HG03521 (cell line): ENCODE measurements at regions not wholly inside any gene's neighbourhood (a gene's known extent, or its start where the extent isn't known, plus 50 kb on each side); places are given as distances from the start of the nearest gene placed in this dataset.

Source experiments
- ATAC-seq: cut with Tn5 transposase; IDR thresholded peaks from one replicate; pipeline ENCODE4 v1.9.1; 2021; ENCODE audit warnings: mild to moderate bottlenecking, moderate library complexity; ENCODE audit not compliant: unreplicated experiment

DNA sequence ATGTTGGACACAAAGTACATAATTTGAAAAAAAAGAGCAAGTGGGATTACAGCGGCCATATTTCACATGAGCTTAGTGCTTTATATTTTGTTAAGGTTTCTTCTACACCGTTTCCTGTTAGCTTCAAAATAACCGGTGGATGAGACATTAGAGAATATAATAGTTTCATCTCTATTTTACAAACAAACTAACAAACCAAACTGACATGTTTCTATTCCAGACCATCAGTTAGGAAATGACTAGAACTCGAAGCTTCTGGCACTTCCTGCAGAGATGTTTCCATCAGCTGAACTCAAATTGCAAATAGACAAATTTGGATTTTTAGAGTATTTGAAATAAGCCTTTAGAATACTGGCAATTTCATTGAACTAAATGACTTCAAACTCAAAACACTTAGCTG is 86.5 kb downstream of the MTRR start:
- ATAC-seq, result no peak

DNA sequence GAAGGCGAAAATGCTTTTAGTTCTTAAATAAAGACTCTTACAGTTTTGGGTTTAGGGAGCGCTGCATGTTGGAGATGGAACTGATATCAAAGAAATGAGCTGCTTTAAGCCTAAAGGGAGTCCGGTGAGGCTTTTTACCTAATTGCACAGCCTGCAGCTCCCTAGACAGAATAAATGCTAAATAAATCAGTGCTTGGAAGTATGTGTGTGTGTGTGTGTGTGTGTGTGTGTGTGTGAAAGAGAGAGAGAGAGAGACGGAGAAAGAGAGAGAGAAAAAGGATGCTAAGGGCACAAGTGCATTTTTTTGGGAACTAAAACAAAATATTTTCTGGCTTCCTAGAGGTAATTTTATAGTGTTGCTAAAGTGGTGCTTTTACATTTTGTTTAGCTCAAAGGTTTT is 88.4 kb downstream of the MTRR start:
- no peak for ATAC-seq

DNA sequence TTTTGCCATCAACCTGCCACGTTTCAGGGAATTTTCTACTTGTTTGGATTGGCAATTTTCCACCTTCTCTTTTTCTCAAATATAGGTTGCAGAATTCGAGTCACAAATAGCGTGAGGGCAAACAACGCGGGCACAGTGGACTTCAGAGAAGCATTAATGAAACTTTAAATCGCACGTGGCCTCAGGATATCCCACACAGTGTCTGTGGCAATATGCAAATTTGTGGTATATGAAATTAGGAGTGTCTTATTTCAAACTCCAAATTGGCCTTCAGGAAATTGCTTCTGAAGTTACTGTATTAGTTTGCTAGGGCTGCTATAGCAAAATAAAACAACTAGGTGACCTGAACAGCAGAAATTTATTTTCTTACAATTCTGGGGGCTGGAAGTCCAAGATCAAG is 91.2 kb downstream of the MTRR start:
- ATAC-seq, result no peak

DNA sequence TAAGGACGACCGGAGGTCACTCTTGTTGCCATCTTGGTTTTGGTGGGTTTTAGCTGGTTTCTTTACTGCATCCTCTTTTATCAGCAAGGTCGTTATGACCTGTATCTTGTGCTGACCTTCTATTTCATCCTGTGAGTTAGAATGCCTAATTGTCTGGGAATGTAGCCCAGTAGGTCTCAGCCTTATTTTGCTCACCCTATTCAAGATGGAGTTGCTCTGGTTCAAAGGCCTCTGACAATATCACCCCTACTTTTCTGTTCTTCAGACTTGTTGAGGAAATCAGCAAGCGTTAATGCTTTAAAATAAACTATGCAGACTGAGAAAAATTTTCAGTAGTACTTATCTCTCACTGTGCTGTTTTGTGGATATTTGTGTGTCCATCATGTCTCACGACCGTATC is 92.6 kb downstream of the MTRR start:
- ATAC-seq, result no peak

DNA sequence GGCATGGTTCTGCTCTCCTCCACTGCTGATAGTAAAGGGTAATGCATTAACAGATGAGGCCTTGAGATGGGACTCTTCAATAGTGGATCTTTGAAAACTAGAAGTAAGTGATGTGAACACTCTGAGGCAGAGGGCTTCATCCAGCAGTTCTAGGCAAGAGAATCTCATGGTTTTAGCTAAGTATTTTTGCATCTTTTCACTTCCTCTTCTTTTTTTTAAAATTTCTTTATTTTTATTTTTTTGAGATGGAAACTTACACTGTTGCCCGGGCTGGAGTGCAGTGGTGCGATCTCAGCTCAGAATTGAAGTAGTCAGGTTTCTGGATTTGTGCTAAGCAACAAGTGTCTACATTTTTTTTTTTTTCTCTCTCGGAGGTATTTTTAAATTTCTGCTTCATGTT is 101.9 kb downstream of the MTRR start:
- ATAC-seq, result peak; percentile 40

DNA sequence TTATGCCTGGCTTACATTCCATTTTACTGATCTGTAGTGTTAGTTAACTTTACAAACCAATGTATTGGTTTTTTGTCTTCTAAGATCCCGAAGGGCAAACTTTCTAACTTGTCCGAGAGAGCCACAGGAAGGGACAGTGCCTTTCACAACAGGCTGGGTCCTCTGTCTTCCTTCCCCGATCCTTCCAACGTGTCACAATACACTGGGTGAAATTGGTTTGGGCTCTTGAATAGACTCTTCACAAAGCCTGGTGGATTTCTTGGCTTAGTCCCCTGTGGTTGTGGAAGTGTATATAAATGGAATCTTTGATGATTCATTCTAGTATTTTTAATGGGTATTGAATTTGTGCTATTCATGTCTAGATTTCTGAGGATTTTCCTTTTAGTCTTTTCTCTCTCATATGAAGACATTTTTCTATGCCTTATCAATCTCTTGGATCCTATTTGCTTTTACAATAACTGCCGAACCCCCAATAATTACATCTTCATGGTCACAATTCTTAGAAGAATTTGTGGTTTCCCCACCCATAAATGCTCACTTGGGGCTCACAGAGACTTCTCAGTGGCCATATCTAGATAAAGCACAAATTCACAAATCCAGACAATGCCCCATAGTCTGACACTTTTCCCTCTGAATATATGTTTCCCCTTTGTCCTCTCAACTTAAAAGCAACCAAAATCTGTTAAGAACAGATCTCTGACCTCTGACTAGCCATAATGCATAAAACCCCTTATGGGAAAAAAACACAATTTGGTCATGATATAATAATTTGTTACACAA is 107.7 kb downstream of the MTRR start:
- ATAC-seq, result no peak

DNA sequence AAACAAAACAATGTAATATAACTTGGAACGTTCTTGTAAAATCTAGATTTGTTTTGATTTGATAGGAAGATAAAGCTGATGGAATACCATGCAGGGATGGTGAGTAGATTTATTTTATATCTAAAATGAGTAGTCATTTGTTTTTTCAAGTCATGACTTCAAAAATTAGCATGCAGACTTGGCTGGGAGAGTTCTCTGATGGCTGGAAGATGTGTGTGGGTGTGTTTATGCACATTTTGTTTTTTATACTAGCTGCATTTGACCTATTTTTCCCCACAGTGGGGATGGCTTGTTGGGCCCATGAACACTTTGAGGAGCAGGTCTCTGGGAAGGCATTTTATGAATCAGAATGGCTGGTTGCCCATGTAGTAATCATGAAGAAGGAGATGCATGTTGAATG is 109.2 kb downstream of the MTRR start:
- no peak for ATAC-seq

DNA sequence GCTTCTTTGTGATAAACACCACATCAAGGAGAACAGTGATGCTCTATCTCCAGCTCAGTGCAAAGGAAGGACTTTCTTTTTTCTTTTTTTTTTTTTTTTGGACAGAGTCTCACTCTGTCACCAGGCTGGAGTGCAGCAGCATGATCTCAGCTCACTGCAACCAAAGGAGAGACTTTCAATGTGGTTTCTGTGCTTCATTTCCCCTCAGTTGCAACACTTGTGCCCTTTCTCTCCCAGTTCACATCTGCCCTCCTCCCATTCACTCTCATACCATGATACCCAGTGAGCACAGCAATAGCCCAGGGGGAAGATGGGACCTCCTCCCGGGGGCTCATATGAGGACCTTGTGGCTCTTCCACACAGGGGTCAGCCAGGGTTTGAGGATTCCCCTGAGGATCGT is 110.0 kb downstream of the MTRR start:
- no peak for ATAC-seq

DNA sequence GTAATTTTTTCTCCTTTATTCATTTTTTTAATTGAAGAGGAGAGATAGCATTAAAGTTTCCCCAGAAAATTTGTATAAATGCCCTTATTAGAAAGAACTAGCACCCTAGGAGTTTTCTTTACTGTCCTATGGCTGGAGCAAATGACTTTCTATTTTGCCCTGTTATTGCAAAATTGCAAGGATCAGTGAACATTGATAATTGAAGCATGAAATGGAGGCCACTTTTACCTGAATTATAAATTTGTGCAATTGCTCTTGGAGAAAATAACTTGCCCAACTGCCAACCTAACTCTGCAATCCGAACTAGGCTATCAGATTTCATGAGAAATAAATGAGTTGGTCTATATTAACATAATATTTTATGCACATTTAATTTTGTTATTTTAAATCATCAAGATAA is 111.9 kb downstream of the MTRR start:
- ATAC-seq, result no peak

DNA sequence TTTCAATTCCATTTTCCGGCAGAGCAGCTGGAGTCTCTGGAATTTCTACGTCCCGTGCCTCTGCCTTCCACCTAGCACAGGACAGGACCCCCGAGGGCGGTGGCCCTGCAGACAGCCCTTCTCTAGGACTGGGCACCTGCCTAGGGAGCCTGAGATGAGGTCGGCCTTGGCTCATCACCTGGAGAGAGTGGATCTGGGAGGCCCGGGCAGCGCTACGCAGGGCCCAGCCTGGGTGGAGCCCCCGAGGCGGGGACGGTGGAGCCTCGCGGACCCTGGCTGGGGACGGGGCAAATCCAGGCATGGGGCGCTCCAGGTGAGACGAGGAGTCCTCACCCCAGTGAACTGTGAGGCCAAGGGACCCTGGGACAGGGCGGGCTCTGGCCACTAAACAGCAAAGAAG is 114.5 kb downstream of the MTRR start:
- no peak for ATAC-seq

DNA sequence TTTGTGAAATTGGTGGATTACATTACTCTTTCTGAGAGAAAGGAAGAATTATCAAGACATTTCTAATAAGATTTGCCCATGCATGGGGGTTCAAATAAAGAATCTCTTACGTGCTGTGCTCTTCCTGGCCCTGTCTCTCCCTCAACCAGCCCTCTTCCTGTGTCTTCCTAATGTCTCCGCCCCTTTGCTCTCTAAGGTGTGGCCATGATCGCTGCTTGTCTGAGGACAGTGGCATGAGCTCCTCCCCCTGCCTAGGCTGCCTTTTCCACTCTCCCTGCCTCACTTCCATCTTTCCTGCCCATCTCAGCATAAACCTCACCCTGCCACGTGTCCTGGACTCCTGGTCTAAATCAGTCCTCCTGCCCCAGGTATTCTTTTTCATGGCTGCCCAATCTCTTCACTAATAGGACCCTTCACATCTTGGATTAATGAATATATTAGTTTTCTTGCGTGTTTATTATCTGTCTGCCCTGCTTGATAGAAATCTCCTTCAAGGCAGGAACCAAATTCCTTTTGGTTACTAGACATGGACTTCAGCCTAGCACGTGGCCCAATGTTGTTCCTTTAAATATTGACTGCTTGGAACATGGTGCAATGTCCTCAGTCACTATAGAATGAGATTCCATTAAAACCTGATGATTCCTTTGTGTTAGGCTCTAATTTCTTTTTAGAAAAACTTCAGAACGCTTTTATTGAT is 122.3 kb downstream of the MTRR start:
- ATAC-seq, result no peak

DNA sequence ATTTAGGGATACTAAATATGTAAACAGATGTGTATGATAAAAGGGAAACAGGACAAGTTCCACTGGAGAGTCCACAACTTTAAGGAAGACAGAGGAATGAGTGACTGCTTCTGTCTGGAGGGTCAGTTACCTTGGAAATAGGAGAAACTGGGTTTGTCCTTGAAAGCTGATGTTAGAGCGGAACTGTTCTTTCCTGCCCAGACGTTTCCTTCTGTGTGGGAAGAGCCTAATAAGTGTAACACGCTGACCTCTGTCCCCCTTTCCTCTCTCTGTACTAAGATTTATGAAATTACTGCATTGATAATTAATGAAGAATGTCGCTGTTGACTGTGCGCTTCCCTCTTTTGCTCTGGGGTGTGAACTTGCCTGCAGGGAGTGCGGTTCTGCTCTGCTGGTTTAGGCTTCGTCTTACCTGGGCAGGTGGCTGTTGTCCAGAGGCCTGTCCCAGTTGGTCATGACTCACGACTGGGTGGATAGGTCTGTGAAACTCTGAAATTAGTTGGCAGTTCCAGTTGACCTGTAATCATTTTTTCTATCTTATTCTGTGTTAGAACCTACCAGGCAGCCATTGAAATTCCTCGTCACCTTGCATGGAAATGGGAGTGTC is 126.8 kb downstream of the MTRR start:
- no peak for ATAC-seq

DNA sequence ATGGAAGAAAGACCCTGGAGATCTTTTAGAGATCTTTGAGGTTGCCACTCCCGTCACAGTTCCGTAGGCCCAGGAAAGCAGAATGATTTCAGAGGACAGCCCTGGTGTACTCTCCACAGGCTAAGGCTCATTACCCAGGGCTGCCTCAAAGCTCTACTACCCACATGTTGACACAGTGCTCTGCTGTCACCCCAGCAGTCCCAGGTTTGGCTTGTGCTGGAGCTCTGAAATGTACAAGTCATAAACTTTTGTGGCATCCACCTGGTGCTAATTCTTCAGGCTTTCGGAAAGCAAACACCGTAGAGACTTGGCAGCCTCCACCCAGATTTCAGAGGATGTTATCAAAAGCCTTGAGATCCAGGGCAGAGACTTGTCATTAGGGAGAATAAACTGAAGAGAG is 136.5 kb downstream of the MTRR start:
- ATAC-seq, result no peak

DNA sequence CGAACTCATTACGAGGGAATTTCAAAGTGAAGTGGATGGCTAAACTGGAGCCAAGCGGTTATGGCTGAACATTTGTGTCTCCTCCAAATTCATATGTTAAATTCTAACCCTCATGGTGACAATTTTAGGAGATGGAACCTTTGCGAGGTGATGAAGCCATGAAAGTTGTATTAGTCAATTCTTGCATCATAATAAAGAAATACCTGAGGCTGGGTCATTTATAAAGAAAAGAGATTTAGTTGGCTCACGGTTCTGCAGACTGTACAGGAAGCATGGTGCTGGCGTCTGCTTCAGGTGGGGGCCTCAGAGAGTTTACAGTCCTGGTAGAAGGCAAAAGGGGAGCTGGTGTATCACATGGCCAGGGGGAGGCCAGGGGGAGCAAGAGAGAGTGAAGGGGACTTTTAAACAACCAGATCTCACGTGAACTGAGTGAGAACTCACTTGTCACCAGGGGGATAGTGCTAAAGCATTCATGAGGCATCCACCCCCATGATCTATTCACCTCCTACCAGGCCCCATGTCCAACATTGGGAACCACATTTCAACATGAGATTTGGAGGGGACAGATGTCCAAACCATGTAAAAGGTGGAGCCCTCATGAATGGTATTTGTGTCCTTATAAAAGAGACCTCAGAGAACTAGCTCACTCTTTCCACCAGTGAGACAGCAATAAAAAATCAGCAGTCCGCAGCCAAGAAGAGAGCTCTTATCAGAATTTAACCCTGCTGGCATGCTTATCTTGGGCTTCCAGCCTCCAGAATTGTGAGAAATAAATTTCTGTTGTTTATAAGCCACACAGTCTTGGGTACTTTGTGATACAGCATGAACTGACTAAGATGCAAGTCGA is 143.4 kb downstream of the MTRR start:
- no peak for ATAC-seq

DNA sequence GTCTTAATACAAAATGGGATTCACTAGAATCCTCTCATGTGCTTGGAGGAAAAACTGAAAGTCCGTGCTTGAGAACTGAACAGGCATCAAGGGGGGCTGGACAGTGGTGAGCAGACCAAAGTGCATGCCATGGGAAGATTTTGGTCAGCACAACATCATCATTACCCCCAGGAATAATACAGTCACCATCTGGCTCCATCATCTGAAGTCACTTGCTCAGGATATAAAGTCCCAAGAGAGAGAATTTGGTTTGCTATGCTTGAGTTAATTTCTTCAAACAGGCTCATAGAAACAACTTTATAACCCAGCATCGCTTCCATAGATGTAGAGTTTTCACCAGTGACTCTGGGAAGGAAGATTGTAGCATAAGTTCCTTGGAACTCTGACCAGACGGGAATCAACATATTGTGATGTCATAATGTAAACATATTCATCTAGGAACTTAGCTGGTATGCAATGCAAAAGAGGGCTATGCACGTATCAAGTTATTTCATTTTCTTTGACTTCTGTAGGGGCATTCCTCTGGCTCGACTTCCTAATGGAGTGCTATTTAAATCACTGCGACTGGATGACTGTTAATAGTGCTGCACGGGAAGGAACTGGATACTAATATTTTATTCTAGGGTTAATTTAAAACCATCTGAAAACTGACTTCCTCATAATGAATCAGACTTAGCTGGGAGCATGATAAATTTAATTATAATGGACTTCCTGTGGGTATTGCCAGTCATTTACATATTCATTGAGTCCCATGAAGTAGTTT is 145.2 kb downstream of the MTRR start:
- no peak for ATAC-seq

DNA sequence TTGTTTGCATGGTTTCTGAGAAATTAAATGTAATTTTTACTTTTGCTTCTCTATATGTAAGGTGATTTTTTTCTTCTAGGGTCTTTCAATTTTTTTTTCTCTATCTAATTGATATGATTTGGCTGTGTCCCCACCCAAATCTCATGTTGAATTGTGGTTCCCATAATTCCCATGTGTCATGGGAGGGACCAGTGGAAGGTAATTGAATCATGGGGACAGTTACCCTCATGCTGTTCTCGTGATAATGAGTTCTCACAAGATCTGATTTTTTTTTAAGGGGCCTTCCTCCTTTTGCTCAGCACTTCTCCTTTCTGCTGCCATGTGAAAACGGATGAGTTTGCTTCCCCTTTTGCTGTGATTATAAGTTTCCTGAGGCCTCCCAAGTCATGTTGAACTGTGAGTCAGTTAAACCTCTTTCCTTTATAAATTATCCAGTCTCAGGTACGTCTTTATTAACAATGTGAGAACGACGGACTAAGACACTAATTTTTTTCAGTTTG is 150.8 kb downstream of the MTRR start:
- ATAC-seq, result no peak

DNA sequence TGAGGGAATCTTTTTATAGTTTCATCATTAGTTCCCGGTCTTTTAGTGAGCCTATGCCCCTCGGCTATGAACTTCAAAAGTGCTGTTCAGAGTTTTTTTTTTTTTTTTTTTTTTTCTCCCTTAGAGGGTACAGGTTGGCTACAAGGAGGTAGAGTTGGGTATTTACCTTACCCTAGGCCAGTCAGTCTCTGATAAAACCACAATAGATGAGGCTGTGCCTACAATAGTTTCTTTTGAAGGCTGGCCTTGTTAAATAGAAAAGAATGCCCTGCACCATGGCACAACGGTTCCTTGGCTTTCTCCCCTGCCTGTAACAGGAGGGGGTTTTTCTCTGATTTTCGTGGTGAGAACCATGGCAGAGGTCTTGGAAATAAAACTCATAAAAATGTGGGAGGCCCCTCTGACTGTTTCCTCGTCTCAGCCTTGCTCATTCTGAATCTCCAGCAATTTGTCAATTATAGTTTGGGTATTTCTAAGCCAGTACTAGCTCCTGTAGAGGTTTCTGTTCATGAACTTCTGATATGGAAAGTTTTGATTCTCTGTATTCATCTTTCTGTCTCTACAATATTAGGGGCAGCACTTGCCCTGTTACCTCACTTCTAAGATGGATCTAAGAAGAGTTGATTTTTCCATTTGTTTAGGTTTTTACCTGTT is 152.0 kb downstream of the MTRR start:
- ATAC-seq, result no peak

DNA sequence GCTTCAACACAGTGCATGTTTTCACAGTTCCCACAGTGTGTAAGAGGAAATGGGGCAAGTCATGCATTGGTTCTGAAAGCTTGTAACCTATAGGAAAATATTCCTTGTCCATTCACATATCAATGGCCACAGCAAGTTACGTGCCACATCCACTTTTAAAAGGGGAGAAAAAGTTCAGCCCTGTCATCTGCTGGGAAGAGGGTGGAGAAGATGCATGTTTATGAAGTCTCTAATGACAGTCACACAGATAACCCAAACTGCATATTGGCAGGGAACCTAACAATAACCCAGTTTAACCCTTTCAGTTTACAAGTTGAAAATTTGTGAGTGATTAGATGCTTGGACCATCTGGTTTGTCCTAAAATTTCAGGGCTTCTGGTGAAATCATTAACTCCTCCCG is 159.3 kb downstream of the MTRR start:
- ATAC-seq, result no peak

DNA sequence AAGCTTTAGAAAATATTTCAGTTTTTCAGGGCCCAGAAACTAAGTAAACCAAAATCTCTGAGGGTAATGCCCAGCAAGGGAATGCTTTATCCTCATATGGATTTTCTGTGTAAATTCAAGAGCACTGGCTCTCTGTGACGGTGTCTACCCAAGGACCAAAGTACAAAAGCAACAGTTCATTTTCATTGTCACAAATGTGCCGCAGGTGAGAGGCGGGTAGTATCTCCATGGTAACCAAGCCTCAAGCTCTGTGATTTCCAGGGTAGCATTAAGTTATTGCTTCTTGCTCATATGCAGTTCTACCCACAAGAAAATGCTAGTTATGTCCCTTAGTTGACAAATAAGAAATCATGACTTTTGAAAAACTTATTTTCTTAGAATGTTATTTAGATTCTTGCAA is 164.3 kb downstream of the MTRR start:
- ATAC-seq, result no peak

DNA sequence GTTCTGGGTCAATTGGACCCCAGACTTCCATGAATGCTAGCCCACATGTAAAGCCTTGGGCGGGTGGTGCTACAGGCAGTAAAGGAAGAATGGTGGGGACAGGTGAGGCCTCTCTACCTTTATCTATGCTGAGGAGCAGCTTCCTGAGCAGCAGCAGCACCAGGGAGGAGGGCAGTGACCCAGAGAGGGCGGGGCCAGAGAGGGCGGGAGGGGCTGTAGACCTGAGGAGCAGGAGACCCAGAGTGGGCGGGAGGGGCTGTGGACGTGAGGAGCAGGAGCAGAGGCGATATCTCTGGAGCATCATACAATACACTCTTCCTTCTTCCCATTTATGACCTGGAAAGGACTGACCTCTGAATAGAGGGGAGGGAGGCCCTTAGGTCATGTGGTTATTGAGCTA is 165.9 kb downstream of the MTRR start:
- ATAC-seq, result no peak
